PFSK-1 (cell line): ENCODE measurements at regions not wholly inside any gene's neighbourhood (a gene's known extent, or its start where the extent isn't known, plus 50 kb on each side); places are given as distances from the start of the nearest gene placed in this dataset.

Source experiments
- POLR2AphosphoS5 ChIP-seq: IDR thresholded peaks from 2 replicates; pipeline ENCODE4 v1.6.1; 2012; ENCODE audit warnings: low read depth, mild to moderate bottlenecking, control low read depth, low read length, moderate library complexity
- REST ChIP-seq, 2 experiments: IDR thresholded peaks; 2 replicates each; pipeline versions ENCODE4 v1.6.1 to v1.8.0; 2011 to 2012; ENCODE audit warnings: low read depth in 2 of 2, low read length in 2 of 2, control low read depth in 1 of 2, inconsistent platforms in 1 of 2, mild to moderate bottlenecking in 1 of 2, moderate library complexity in 1 of 2; ENCODE audit not compliant: insufficient read depth in 1 of 2
- TAF1 ChIP-seq: IDR thresholded peaks from 2 replicates; pipeline ENCODE4 v1.6.1; 2012; ENCODE audit warnings: low read length, control low read depth, borderline replicate concordance; ENCODE audit not compliant: insufficient read depth

- TF ChIP-seq POLR2AphosphoS5 (no peak), TAF1 (no peak), REST (IDR thresholded peaks at IDR 0.05; ENCODE audit: insufficient read depth in 1 of 2, low read depth in 2 of 2, low read length in 2 of 2) (no peak)
Measured at GRCh38 chr18:73060666-73061288, 193.0 kb upstream of the NETO1 start.
